H1 (cell line): ENCODE measurements at regions not wholly inside any gene's neighbourhood (a gene's known extent, or its start where the extent isn't known, plus 50 kb on each side); places are given as distances from the start of the nearest gene placed in this dataset.

Experiments used
- CTCF ChIA-PET: fragments of 300-600 bp; sonication (Branson Sonifier 250); formaldehyde crosslinking; loops from one replicate; lab custom pipeline; 2021; ENCODE audit not compliant: partially characterized antibody; lab: Charles Lee
- POLR2A ChIA-PET: fragments of 300-600 bp; sonication (Branson Sonifier 250); formaldehyde crosslinking; loops from one replicate; lab custom pipeline; 2021; ENCODE audit warnings: inconsistent platforms; ENCODE audit not compliant: partially characterized antibody; lab: Charles Lee
- DNase-seq, 2 experiments: peaks; one replicate each; pipeline versions ENCODE4 v3.0.0 to v3.0.0-alpha.2; 2010 to 2022; ENCODE audit warnings: low spot score in 2 of 2, low read depth in 1 of 2, mixed read lengths in 1 of 2
- FAIRE-seq: peaks from 2 replicates; lab custom pipeline; 2011; peaks lifted over from hg19 to GRCh38; lab: Jason Lieb, UNC
- H2AFZ ChIP-seq: 2 replicates; pipeline ENCODE4 v1.8.1; 2012; ENCODE audit warnings: low read length, inconsistent platforms
- H2AK5ac ChIP-seq: 2 replicates; pipeline ENCODE4 v1.6.1; 2013; ENCODE audit warnings: low read depth, low read length
- H2BK120ac ChIP-seq: replicated peaks from 2 replicates; pipeline ENCODE3; 2013; ENCODE audit warnings: low read depth, low read length, inconsistent platforms
- H2BK12ac ChIP-seq: 2 replicates; pipeline ENCODE4 v1.6.1; 2013; ENCODE audit warnings: low read depth, low read length
- H2BK15ac ChIP-seq: 2 replicates; pipeline ENCODE4 v1.6.1; 2013; ENCODE audit warnings: low read length
- H2BK20ac ChIP-seq: 2 replicates; pipeline ENCODE4 v1.6.1; 2013; ENCODE audit warnings: low read length
- H2BK5ac ChIP-seq: 2 replicates; pipeline ENCODE4 v1.6.1; 2013; ENCODE audit warnings: low read depth, low read length
- H3K14ac ChIP-seq: 2 replicates; pipeline ENCODE4 v1.6.1; 2013; ENCODE audit warnings: inconsistent platforms; ENCODE audit not compliant: insufficient read length
- H3K18ac ChIP-seq: 2 replicates; pipeline ENCODE4 v1.6.1; 2013; ENCODE audit warnings: low read length; ENCODE audit errors: extremely low read depth
- H3K23ac ChIP-seq: 2 replicates; pipeline ENCODE4 v1.6.1; 2013; ENCODE audit warnings: inconsistent platforms; ENCODE audit not compliant: insufficient read length
- H3K23me2 ChIP-seq: 2 replicates; pipeline ENCODE4 v1.6.1; 2013; ENCODE audit warnings: low read depth, low read length
- H3K27ac ChIP-seq: 2 replicates; pipeline ENCODE4 v1.6.1; 2011; ENCODE audit warnings: low read depth, low read length, inconsistent platforms
- H3K27me3 ChIP-seq, 4 experiments: replicated peaks in 1 of 4; 1 replicate in 1 of 4; 2 replicates in 3 of 4; pipeline versions ENCODE4 v1.6.1 to v1.8.1; 2011 to 2013; ENCODE audit warnings: low read length in 3 of 4, mild to moderate bottlenecking in 3 of 4, inconsistent platforms in 2 of 4, mixed read lengths in 2 of 4, moderate library complexity in 1 of 4; ENCODE audit not compliant: control insufficient read depth in 3 of 4, insufficient read depth in 3 of 4; ENCODE audit errors: extremely low read depth in 1 of 4
- H3K36me3 ChIP-seq, 4 experiments: 2 replicates each; pipeline versions ENCODE4 v1.6.1 to v1.8.1; 2011 to 2013; ENCODE audit warnings: mild to moderate bottlenecking in 4 of 4, low read length in 3 of 4, moderate library complexity in 2 of 4, control low read depth in 1 of 4, inconsistent platforms in 1 of 4; ENCODE audit not compliant: insufficient read depth in 4 of 4, control insufficient read depth in 2 of 4
- H3K4ac ChIP-seq: replicated peaks from 2 replicates; pipeline ENCODE3; 2013; ENCODE audit warnings: low read length, low read depth, mixed read lengths, inconsistent platforms; ENCODE audit not compliant: insufficient read length
- H3K4me1 ChIP-seq, 4 experiments: replicated peaks in 1 of 4; 1 replicate in 1 of 4; 2 replicates in 3 of 4; pipeline versions ENCODE4 v1.6.1 to v1.8.1; 2011 to 2013; ENCODE audit warnings: low read length in 3 of 4, inconsistent platforms in 2 of 4, mixed read lengths in 1 of 4; ENCODE audit not compliant: insufficient read depth in 4 of 4, control insufficient read depth in 3 of 4
- H3K4me2 ChIP-seq, 2 experiments: 2 replicates each; pipeline versions ENCODE4 v1.6.1 to v1.8.1; 2011 to 2013; ENCODE audit warnings: low read depth in 2 of 2, low read length in 2 of 2, control low read depth in 1 of 2, inconsistent platforms in 1 of 2, mild to moderate bottlenecking in 1 of 2; ENCODE audit not compliant: insufficient read depth in 1 of 2
- H3K4me3 ChIP-seq, 4 experiments: fragments of 200-600, 300-600 bp in 1 of 4; sonication (generic), shearing (Covaris generic), sonication (Bioruptor Twin) in 1 of 4; 2 replicates each; pipeline versions ENCODE4 v1.5.1 to v1.8.1; 2011 to 2016; ENCODE audit warnings: low read length in 4 of 4, low read depth in 3 of 4, control low read depth in 2 of 4, inconsistent platforms in 2 of 4, mild to moderate bottlenecking in 2 of 4, mixed read lengths in 1 of 4, moderate library complexity in 1 of 4; ENCODE audit not compliant: insufficient read depth in 2 of 4; ENCODE audit errors: extremely low read depth in 1 of 4
- H3K56ac ChIP-seq: replicated peaks from 2 replicates; pipeline ENCODE3; 2013; ENCODE audit warnings: low read depth, mild to moderate bottlenecking, mixed read lengths, low read length, inconsistent platforms; ENCODE audit not compliant: insufficient read length
- H3K79me1 ChIP-seq: 2 replicates; pipeline ENCODE4 v1.6.1; 2013; ENCODE audit warnings: low read depth, low read length, control low read depth
- H3K79me2 ChIP-seq, 2 experiments: 2 replicates each; pipeline versions ENCODE4 v1.6.1 to v1.8.1; 2012 to 2013; ENCODE audit warnings: low read length in 2 of 2, mild to moderate bottlenecking in 2 of 2, inconsistent platforms in 1 of 2; ENCODE audit not compliant: insufficient read depth in 2 of 2, control insufficient read depth in 1 of 2
- H3K9ac ChIP-seq, 4 experiments: replicated peaks in 1 of 4; 1 replicate in 1 of 4; 2 replicates in 3 of 4; pipeline versions ENCODE4 v1.6.1 to v1.8.1; 2011 to 2013; ENCODE audit warnings: low read depth in 3 of 4, low read length in 3 of 4, control low read depth in 2 of 4, mild to moderate bottlenecking in 2 of 4, moderate library complexity in 2 of 4, inconsistent platforms in 1 of 4; ENCODE audit errors: extremely low read depth in 1 of 4
- H3K9me3 ChIP-seq, 2 experiments: 2 replicates each; pipeline versions ENCODE4 v1.6.1 to v1.8.1; 2012 to 2013; ENCODE audit warnings: mild to moderate bottlenecking in 2 of 2, moderate library complexity in 2 of 2, control low read depth in 1 of 2, inconsistent platforms in 1 of 2, low read depth in 1 of 2, low read length in 1 of 2, mixed read lengths in 1 of 2; ENCODE audit not compliant: insufficient read depth in 2 of 2
- H4K20me1 ChIP-seq, 2 experiments: replicated peaks in 1 of 2; 2 replicates each; pipeline versions ENCODE3 to v1.8.1; 2011 to 2013; ENCODE audit warnings: inconsistent platforms in 2 of 2, low read length in 2 of 2, mild to moderate bottlenecking in 1 of 2; ENCODE audit not compliant: insufficient read depth in 2 of 2, control insufficient read depth in 1 of 2
- H4K5ac ChIP-seq: 2 replicates; pipeline ENCODE4 v1.6.1; 2013; ENCODE audit warnings: low read length, low read depth, mixed read lengths, inconsistent platforms; ENCODE audit not compliant: insufficient read length
- H4K8ac ChIP-seq: 2 replicates; pipeline ENCODE4 v1.8.0; 2013; ENCODE audit warnings: mild to moderate bottlenecking, moderate library complexity, low read length, inconsistent platforms; ENCODE audit not compliant: insufficient read depth; ENCODE audit errors: extremely low read depth
- H4K91ac ChIP-seq: replicated peaks from 2 replicates; pipeline ENCODE3; 2013; ENCODE audit warnings: low read length, mixed read lengths, inconsistent platforms; ENCODE audit not compliant: insufficient read length
- ASH2L ChIP-seq: fragments of 200-600, 300-600 bp; sonication (generic); IDR thresholded peaks from one replicate; pipeline ENCODE4 v1.7.1; 2017; ENCODE audit warnings: low read length
- CHD2 ChIP-seq: IDR thresholded peaks from 2 replicates; pipeline ENCODE4 v1.6.1; 2012; ENCODE audit warnings: low read length, improper control_type of control experiment
- CREB1 ChIP-seq: IDR thresholded peaks from 2 replicates; pipeline ENCODE4 v1.6.1; 2012; ENCODE audit warnings: inconsistent platforms
- PHF8 ChIP-seq: fragments of 200-600 bp; sonication (generic); conservative IDR thresholded peaks from 2 replicates; pipeline ENCODE4 v1.7.1; 2012; ENCODE audit warnings: low read depth, mild to moderate bottlenecking, inconsistent platforms, low read length, moderate library complexity
- POU5F1 ChIP-seq: IDR thresholded peaks from 2 replicates; pipeline ENCODE4 v1.6.1; 2011; ENCODE audit warnings: low read depth, mild to moderate bottlenecking, low read length, moderate library complexity
- RAD21 ChIP-seq, 2 experiments: IDR thresholded peaks in 1 of 2; conservative IDR thresholded peaks in 1 of 2; 2 replicates each; pipeline ENCODE4 v1.6.1; 2011; ENCODE audit warnings: low read depth in 2 of 2, low read length in 2 of 2, improper control_type of control experiment in 1 of 2, inconsistent platforms in 1 of 2, mild to moderate bottlenecking in 1 of 2, moderate library complexity in 1 of 2
- RFX5 ChIP-seq: IDR thresholded peaks from 2 replicates; pipeline ENCODE4 v1.6.1; 2011; ENCODE audit warnings: low read depth, low read length, improper control_type of control experiment, borderline replicate concordance
- TAF7 ChIP-seq: optimal IDR thresholded peaks from 2 replicates; pipeline ENCODE3; 2011; ENCODE audit warnings: low read depth, mild to moderate bottlenecking, inconsistent platforms, low read length, moderate library complexity, borderline replicate concordance
- TCF12 ChIP-seq: IDR thresholded peaks from 2 replicates; pipeline ENCODE4 v1.6.1; 2011; ENCODE audit warnings: low read depth, mild to moderate bottlenecking, low read length
- WGBS, 2 experiments: shearing (Covaris generic) in 1 of 2; methylation state at CpG; one replicate each; pipeline versions ENCODE4 v1.1.6 to v1.1.7; 2013 to 2015; ENCODE audit warnings: low lambda C conversion rate in 2 of 2, mixed read lengths in 2 of 2, inconsistent platforms in 1 of 2, low coverage in 1 of 2, missing lambda C conversion rate in 1 of 2; ENCODE audit not compliant: insufficient replicate concordance in 2 of 2, insufficient coverage in 1 of 2, insufficient read length in 1 of 2; ENCODE audit errors: extremely low coverage in 1 of 2, missing lambda C conversion rate in 1 of 2; 5-methylcytosine and 5-hydroxymethylcytosine counted together
- TF ChIP-seq, protein P1 (sequence below): IDR thresholded peaks from 2 replicates; pipeline ENCODE4 v1.6.1; 2011; ENCODE audit warnings: low read length, improper control_type of control experiment
- TF ChIP-seq, protein P2 (sequence below): IDR thresholded peaks from 2 replicates; pipeline ENCODE4 v1.6.1; 2012; ENCODE audit warnings: low read length, inconsistent platforms

DNA sequence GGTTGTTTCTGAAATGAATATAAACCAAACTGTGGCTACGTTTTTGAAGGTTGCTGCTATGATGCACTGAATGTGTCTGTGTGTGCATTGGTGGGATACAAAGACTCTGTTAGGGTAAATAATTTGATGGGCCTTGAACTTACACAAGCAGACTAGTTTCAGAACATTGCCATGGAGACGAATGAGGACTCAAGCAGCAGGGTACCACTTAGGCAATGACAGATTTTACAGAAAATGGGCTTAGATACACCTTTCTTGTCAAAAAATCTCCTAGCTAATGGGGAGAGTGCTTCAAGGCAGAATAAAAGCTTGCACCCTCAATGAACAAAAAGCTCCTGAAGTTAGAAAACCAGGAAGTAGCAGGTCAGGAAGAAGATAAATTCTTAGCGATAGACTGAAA is 55.7 kb downstream of the IER5 start:
- Histone ChIP-seq H3K4me3 (no peak overlapping the region), H3K18ac (no peak overlapping the region), H3K23ac (no peak overlapping the region), H3K23me2 (peaks cover 2% of the 10 kb centered on the region; the same call in 1 of the 2 replicates), H3K14ac (no peak overlapping the region), H2BK12ac (no peak overlapping the region), H4K91ac (no peak overlapping the region), H3K4ac (no peak overlapping the region), H3K9me3 (peaks cover 0 to 5% of the 10 kb centered on the region in 2 experiments; a peak in 2 of 4 replicates), H3K56ac (no peak overlapping the region), H3K27me3 (peaks cover 0 to 2% (median under 1%) of the 10 kb centered on the region in 4 experiments; a peak in 1 of 7 replicates), H2BK120ac (no peak overlapping the region), H3K27ac (no peak overlapping the region), H3K79me1 (no peaks in the 10 kb centered on the region), H3K4me1 (peaks cover 0 to 3% (median 2%) of the 10 kb centered on the region in 4 experiments; a peak in 3 of 7 replicates), H2AK5ac (no peak overlapping the region), H3K36me3 (no peaks in the 10 kb centered on the region), H3K9ac (no peak overlapping the region), H4K20me1 (no peaks in the 10 kb centered on the region), H2BK15ac (no peak overlapping the region), H3K4me2 (no peak overlapping the region), H2AFZ (no peak overlapping the region), H4K8ac (no peak overlapping the region), H4K5ac (no peak overlapping the region), H2BK20ac (no peak overlapping the region), H3K79me2 (no peaks in the 10 kb centered on the region), H2BK5ac (no peak overlapping the region)
- ChIA-PET CTCF (interaction anchor here (0.7 to 9.0 kb wide), 19 partner anchors 9 to 265 kb away, joined by 3 to 142 read pairs (median 4); partner anchors contain the start of gene MR1), POLR2A (interaction anchor here (1.0 to 6.5 kb wide), 4 partner anchors 40 to 61 kb away, joined by 3 to 71 read pairs (median 4); partner anchors contain the start of gene IER5)
- no peak for FAIRE-seq
- DNase-seq, result no peak
- WGBS, 2 experiments, result 78% methylated on average over 3 of the region's 3 CpGs; no CpG with 5 or more reads in 1 of the 2 experiments
- TF ChIP-seq, protein P1, sequence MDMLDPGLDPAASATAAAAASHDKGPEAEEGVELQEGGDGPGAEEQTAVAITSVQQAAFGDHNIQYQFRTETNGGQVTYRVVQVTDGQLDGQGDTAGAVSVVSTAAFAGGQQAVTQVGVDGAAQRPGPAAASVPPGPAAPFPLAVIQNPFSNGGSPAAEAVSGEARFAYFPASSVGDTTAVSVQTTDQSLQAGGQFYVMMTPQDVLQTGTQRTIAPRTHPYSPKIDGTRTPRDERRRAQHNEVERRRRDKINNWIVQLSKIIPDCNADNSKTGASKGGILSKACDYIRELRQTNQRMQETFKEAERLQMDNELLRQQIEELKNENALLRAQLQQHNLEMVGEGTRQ, result no peak
- no peak for TF ChIP-seq POU5F1
- no peak for TF ChIP-seq TAF7
- TF ChIP-seq PHF8, result no peak
- TF ChIP-seq TCF12, result no peak
- no peak for TF ChIP-seq ASH2L
- no peak for TF ChIP-seq CHD2
- no peak for TF ChIP-seq CREB1
- TF ChIP-seq, protein P2, sequence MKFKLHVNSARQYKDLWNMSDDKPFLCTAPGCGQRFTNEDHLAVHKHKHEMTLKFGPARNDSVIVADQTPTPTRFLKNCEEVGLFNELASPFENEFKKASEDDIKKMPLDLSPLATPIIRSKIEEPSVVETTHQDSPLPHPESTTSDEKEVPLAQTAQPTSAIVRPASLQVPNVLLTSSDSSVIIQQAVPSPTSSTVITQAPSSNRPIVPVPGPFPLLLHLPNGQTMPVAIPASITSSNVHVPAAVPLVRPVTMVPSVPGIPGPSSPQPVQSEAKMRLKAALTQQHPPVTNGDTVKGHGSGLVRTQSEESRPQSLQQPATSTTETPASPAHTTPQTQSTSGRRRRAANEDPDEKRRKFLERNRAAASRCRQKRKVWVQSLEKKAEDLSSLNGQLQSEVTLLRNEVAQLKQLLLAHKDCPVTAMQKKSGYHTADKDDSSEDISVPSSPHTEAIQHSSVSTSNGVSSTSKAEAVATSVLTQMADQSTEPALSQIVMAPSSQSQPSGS, result no peak
- TF ChIP-seq RFX5, result no peak
- TF ChIP-seq RAD21 (IDR thresholded peaks at IDR 0.05 in 1 of 2, conservative IDR thresholded peaks at IDR 0.05 in 1 of 2; ENCODE audit: low read depth in 2 of 2, low read length in 2 of 2), result no peak
